MM.1S (cell line): ENCODE measurements at regions not wholly inside any gene's neighbourhood (a gene's known extent, or its start where the extent isn't known, plus 50 kb on each side); places are given as distances from the start of the nearest gene placed in this dataset.
"Not testable (repeated sequence)": the region's sequence is repeated elsewhere in the genome, so short reads cannot be mapped to it uniquely, and the experiment has no call there.

Source experiments
- DNase-seq: peaks from one replicate; pipeline ENCODE4 v3.0.0-alpha.2; 2015
- H2AFZ ChIP-seq: fragments of 300-600 bp; sonication (generic); 2 replicates; pipeline ENCODE4 v1.6.0; 2016; ENCODE audit warnings: antibody characterized with exemption, low read length
- H3F3A ChIP-seq: fragments of 300-600 bp; sonication (generic); 2 replicates; pipeline ENCODE4 v1.6.1; 2016; ENCODE audit warnings: mild to moderate bottlenecking, antibody characterized with exemption, low read length, moderate library complexity, mixed read lengths; ENCODE audit not compliant: insufficient read depth
- H3K27ac ChIP-seq: fragments of 300-600 bp; sonication (generic); 2 replicates; pipeline ENCODE4 v1.5.1; 2016; ENCODE audit warnings: mild to moderate bottlenecking, low read length
- H3K27me3 ChIP-seq: fragments of 300-600 bp; sonication (generic); replicated peaks from 2 replicates; pipeline ENCODE4 v1.6.0; 2016; ENCODE audit warnings: low read length; ENCODE audit not compliant: insufficient read depth
- H3K36me3 ChIP-seq: fragments of 300-600 bp; sonication (generic); replicated peaks from 2 replicates; pipeline ENCODE4 v1.6.1; 2016; ENCODE audit warnings: mild to moderate bottlenecking, low read length, mixed read lengths; ENCODE audit not compliant: insufficient read depth
- H3K4me1 ChIP-seq: fragments of 300-600 bp; sonication (generic); 2 replicates; pipeline ENCODE4 v1.6.1; 2016; ENCODE audit warnings: low read length, mixed read lengths
- H3K4me2 ChIP-seq: fragments of 300-600 bp; sonication (generic); 2 replicates; pipeline ENCODE4 v1.6.0; 2016; ENCODE audit warnings: low read depth, low read length
- H3K4me3 ChIP-seq: fragments of 300-600 bp; sonication (generic); 2 replicates; pipeline ENCODE4 v1.5.1; 2016; ENCODE audit warnings: low read length, mixed read lengths
- H3K79me2 ChIP-seq: fragments of 300-600 bp; sonication (generic); 2 replicates; pipeline ENCODE4 v1.6.1; 2016; ENCODE audit warnings: mixed run types, low read length, mixed read lengths
- H3K9ac ChIP-seq: fragments of 300-600 bp; sonication (generic); 2 replicates; pipeline ENCODE4 v1.6.1; 2016; ENCODE audit warnings: low read length, mixed read lengths
- H3K9me2 ChIP-seq: fragments of 300-600 bp; sonication (generic); replicated peaks from 2 replicates; pipeline ENCODE4 v1.6.1; 2016; ENCODE audit warnings: mild to moderate bottlenecking, low read length, mixed read lengths; ENCODE audit not compliant: insufficient read depth
- H3K9me3 ChIP-seq: fragments of 300-600 bp; sonication (generic); replicated peaks from 2 replicates; pipeline ENCODE4 v1.6.1; 2016; ENCODE audit warnings: mild to moderate bottlenecking, low read length, mixed read lengths; ENCODE audit not compliant: insufficient read depth
- H4K20me1 ChIP-seq: fragments of 300-600 bp; sonication (generic); 2 replicates; pipeline ENCODE4 v1.6.1; 2016; ENCODE audit warnings: mild to moderate bottlenecking, low read length, moderate library complexity, mixed read lengths; ENCODE audit not compliant: insufficient read depth
- EZH2 ChIP-seq: fragments of 300-600 bp; sonication (generic); optimal IDR thresholded peaks from 2 replicates; pipeline ENCODE3; 2017; ENCODE audit warnings: low read depth, mild to moderate bottlenecking, antibody characterized with exemption, low read length, mixed read lengths
- EZH2phosphoT487 ChIP-seq: fragments of 300-600 bp; sonication (generic); IDR thresholded peaks from 2 replicates; pipeline ENCODE4 v1.6.1; 2018; ENCODE audit warnings: antibody characterized with exemption, low read length
- TF ChIP-seq, protein P1 (sequence below): fragments of 300-600 bp; sonication (generic); IDR thresholded peaks from 2 replicates; pipeline ENCODE4 v1.5.1; 2016; ENCODE audit warnings: antibody characterized with exemption, low read length, mixed read lengths

GRCh38 chr3:157586293-157586692 is 83.1 kb upstream of the VEPH1 start:
- DNase-seq: no peak
- H3K9me2 ChIP-seq: no peaks in the 10 kb centered on the region
- H2AFZ ChIP-seq: no peak overlapping the region
- no peak overlapping the region for H3K9ac ChIP-seq
- TF ChIP-seq EZH2phosphoT487 (no peak), EZH2 (no peak)
- TF ChIP-seq, protein P1, sequence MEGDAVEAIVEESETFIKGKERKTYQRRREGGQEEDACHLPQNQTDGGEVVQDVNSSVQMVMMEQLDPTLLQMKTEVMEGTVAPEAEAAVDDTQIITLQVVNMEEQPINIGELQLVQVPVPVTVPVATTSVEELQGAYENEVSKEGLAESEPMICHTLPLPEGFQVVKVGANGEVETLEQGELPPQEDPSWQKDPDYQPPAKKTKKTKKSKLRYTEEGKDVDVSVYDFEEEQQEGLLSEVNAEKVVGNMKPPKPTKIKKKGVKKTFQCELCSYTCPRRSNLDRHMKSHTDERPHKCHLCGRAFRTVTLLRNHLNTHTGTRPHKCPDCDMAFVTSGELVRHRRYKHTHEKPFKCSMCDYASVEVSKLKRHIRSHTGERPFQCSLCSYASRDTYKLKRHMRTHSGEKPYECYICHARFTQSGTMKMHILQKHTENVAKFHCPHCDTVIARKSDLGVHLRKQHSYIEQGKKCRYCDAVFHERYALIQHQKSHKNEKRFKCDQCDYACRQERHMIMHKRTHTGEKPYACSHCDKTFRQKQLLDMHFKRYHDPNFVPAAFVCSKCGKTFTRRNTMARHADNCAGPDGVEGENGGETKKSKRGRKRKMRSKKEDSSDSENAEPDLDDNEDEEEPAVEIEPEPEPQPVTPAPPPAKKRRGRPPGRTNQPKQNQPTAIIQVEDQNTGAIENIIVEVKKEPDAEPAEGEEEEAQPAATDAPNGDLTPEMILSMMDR: no peak
- H3K4me3 ChIP-seq: no peak overlapping the region
- H3K27ac ChIP-seq: no peak overlapping the region
- H4K20me1 ChIP-seq: no peaks in the 10 kb centered on the region
- H3K36me3 ChIP-seq: no peaks in the 10 kb centered on the region
- no peaks in the 10 kb centered on the region for H3F3A ChIP-seq
- no peaks in the 10 kb centered on the region for H3K27me3 ChIP-seq
- no peaks in the 10 kb centered on the region for H3K9me3 ChIP-seq
- H3K79me2 ChIP-seq: no peaks in the 10 kb centered on the region
- H3K4me1 ChIP-seq: no peaks in the 10 kb centered on the region
- no peak overlapping the region for H3K4me2 ChIP-seq

- no peak overlapping the region for H3K4me2 ChIP-seq
- H3F3A ChIP-seq: no peaks in the 10 kb centered on the region
- no peaks in the 10 kb centered on the region for H3K9me3 ChIP-seq
- no peaks in the 10 kb centered on the region for H3K36me3 ChIP-seq
- no peak overlapping the region for H2AFZ ChIP-seq
- H3K9ac ChIP-seq: no peak overlapping the region
- H3K4me1 ChIP-seq: no peaks in the 10 kb centered on the region
- TF ChIP-seq EZH2: no peak
- TF ChIP-seq, protein P1: no peak
- no peak for TF ChIP-seq EZH2phosphoT487
- H3K27me3 ChIP-seq: no peaks in the 10 kb centered on the region
- H4K20me1 ChIP-seq: no peaks in the 10 kb centered on the region
- H3K4me3 ChIP-seq: no peak overlapping the region
- no peak overlapping the region for H3K27ac ChIP-seq
- H3K79me2 ChIP-seq: no peaks in the 10 kb centered on the region
- DNase-seq: no peak
- H3K9me2 ChIP-seq: no peaks in the 10 kb centered on the region
These were observed 82.2 kb upstream of the VEPH1 start for GRCh38 chr3:157585386-157585785.

DNA sequence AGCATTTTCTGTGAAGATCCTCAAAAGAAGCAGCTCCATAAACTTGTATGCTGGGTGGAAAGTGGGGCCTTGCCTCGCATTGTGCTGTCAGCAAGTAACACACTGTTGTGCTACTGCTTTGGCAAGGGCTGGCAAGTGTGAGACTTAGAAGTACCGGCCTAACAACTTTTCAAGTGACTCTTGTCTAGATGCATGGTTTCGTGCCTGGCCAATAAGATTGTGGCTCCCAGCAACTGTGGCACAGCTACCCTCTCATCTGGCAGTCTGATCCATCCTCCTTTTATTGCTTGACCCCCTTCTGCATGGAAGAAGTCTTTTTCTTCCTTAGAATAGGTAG is 79.4 kb upstream of the VEPH1 start:
- no peaks in the 10 kb centered on the region for H3K9me2 ChIP-seq
- no peak overlapping the region for H3K4me2 ChIP-seq
- H3K4me3 ChIP-seq: no peak overlapping the region
- no peak overlapping the region for H3K9ac ChIP-seq
- no peaks in the 10 kb centered on the region for H3K79me2 ChIP-seq
- H3K4me1 ChIP-seq: no peaks in the 10 kb centered on the region
- no peak overlapping the region for H2AFZ ChIP-seq
- no peaks in the 10 kb centered on the region for H4K20me1 ChIP-seq
- no peaks in the 10 kb centered on the region for H3F3A ChIP-seq
- H3K36me3 ChIP-seq: no peaks in the 10 kb centered on the region
- no peaks in the 10 kb centered on the region for H3K27me3 ChIP-seq
- DNase-seq: no peak
- TF ChIP-seq EZH2phosphoT487: no peak
- TF ChIP-seq, protein P1: no peak
- no peak for TF ChIP-seq EZH2
- H3K9me3 ChIP-seq: no peaks in the 10 kb centered on the region
- no peak overlapping the region for H3K27ac ChIP-seq

- H3K9me3 ChIP-seq: not testable (repeated sequence)
These were observed 78.9 kb upstream of the VEPH1 start for GRCh38 chr3:157581956-157582636.

More at GRCh38 chr3:157581956-157582636, 78.9 kb upstream of the VEPH1 start:
- not testable (repeated sequence) for H2AFZ ChIP-seq, H3K27me3 ChIP-seq, H4K20me1 ChIP-seq, DNase-seq, H3K27ac ChIP-seq, H3K79me2 ChIP-seq, H3K4me3 ChIP-seq, H3K9ac ChIP-seq, H3F3A ChIP-seq, H3K4me1 ChIP-seq, H3K9me2 ChIP-seq, H3K36me3 ChIP-seq, H3K4me2 ChIP-seq
